ENCODE measurements at regions not wholly inside any gene's neighbourhood (a gene's known extent, or its start where the extent isn't known, plus 50 kb on each side); places are given as distances from the start of the nearest gene placed in this dataset.

DNA sequence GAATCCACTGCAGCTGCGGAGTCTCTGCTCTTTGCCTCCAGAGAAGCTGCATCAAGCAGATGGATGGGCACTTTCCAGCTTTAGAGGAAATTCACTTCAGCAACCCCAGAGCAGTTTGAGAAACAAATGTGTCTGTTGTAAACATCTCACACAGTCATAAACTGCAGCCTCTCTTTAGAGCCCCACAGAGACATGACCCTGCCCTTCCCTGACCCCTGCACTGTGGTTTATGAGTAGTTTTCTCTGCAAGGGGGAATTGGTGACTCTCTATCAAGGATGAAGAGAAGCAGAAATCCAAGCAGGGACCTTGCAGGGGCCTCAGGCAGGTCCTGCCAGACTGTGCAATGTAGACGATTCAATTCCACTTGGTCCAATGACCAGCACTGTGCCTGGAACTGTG is 160.2 kb downstream of the SH2D4B start:
- no peaks in the 10 kb centered on the region for H3K27me3 ChIP-seq (ENCODE audit: insufficient read depth, poor library complexity, severe bottlenecking)
- TF ChIP-seq GABPA (IDR thresholded peaks at IDR 0.05; ENCODE audit: low read depth) (no peak), SPI1 (IDR thresholded peaks at IDR 0.05; ENCODE audit: borderline replicate concordance, low read depth) (no peak), POLR2AphosphoS5 (IDR thresholded peaks at IDR 0.05; ENCODE audit: low read depth) (no peak)
- TF ChIP-seq, protein P1, sequence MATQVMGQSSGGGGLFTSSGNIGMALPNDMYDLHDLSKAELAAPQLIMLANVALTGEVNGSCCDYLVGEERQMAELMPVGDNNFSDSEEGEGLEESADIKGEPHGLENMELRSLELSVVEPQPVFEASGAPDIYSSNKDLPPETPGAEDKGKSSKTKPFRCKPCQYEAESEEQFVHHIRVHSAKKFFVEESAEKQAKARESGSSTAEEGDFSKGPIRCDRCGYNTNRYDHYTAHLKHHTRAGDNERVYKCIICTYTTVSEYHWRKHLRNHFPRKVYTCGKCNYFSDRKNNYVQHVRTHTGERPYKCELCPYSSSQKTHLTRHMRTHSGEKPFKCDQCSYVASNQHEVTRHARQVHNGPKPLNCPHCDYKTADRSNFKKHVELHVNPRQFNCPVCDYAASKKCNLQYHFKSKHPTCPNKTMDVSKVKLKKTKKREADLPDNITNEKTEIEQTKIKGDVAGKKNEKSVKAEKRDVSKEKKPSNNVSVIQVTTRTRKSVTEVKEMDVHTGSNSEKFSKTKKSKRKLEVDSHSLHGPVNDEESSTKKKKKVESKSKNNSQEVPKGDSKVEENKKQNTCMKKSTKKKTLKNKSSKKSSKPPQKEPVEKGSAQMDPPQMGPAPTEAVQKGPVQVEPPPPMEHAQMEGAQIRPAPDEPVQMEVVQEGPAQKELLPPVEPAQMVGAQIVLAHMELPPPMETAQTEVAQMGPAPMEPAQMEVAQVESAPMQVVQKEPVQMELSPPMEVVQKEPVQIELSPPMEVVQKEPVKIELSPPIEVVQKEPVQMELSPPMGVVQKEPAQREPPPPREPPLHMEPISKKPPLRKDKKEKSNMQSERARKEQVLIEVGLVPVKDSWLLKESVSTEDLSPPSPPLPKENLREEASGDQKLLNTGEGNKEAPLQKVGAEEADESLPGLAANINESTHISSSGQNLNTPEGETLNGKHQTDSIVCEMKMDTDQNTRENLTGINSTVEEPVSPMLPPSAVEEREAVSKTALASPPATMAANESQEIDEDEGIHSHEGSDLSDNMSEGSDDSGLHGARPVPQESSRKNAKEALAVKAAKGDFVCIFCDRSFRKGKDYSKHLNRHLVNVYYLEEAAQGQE (IDR thresholded peaks at IDR 0.05; ENCODE audit: insufficient replicate concordance, low read depth): no peak
- TF ChIP-seq, protein P2, sequence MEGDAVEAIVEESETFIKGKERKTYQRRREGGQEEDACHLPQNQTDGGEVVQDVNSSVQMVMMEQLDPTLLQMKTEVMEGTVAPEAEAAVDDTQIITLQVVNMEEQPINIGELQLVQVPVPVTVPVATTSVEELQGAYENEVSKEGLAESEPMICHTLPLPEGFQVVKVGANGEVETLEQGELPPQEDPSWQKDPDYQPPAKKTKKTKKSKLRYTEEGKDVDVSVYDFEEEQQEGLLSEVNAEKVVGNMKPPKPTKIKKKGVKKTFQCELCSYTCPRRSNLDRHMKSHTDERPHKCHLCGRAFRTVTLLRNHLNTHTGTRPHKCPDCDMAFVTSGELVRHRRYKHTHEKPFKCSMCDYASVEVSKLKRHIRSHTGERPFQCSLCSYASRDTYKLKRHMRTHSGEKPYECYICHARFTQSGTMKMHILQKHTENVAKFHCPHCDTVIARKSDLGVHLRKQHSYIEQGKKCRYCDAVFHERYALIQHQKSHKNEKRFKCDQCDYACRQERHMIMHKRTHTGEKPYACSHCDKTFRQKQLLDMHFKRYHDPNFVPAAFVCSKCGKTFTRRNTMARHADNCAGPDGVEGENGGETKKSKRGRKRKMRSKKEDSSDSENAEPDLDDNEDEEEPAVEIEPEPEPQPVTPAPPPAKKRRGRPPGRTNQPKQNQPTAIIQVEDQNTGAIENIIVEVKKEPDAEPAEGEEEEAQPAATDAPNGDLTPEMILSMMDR (IDR thresholded peaks at IDR 0.05; ENCODE audit: insufficient read depth, low read length): no peak
- H3K27ac ChIP-seq (replicated peaks): no peak overlapping the region
- DNase-seq (ENCODE audit: low read depth in 1 of 2, low spot score in 1 of 2): no peak
- H3K4me3 ChIP-seq (replicated peaks; ENCODE audit: insufficient read depth, low read length): no peak overlapping the region

DNA sequence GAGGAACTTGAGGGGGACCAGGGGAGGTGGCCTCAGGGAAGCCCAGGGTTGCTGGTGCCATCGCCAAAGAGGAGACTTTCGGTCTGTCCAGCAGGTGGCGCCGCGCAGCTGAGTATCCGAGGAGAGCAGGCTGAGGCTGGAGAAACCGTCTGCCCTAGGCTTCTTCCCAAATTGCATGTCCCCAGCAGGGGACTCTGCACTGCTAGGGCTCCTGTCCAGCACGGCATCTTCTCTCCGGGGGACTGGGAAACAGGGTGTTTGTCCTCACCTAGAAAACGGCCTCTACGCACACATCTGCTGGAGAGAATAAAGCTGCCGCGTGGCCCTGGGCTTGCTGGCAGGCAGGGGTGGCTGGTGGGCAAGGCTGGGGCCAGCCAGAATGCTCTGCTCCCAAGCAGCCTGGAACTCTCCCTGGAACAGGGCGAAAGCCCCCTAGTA is 161.9 kb downstream of the SH2D4B start:
- peak; percentile 38 to 78 for DNase-seq (ENCODE audit: low read depth in 1 of 2, low spot score in 1 of 2)
- TF ChIP-seq POLR2AphosphoS5 (IDR thresholded peaks at IDR 0.05; ENCODE audit: low read depth) (no peak), SPI1 (IDR thresholded peaks at IDR 0.05; ENCODE audit: borderline replicate concordance, low read depth) (no peak)
- TF ChIP-seq, protein P2 (IDR thresholded peaks at IDR 0.05; ENCODE audit: insufficient read depth, low read length): peak; percentile 66
- no peak overlapping the region for H3K4me3 ChIP-seq (replicated peaks; ENCODE audit: insufficient read depth, low read length)
- H3K27ac ChIP-seq (replicated peaks): no peak overlapping the region
- H3K27me3 ChIP-seq (ENCODE audit: insufficient read depth, poor library complexity, severe bottlenecking): no peaks in the 10 kb centered on the region

DNA sequence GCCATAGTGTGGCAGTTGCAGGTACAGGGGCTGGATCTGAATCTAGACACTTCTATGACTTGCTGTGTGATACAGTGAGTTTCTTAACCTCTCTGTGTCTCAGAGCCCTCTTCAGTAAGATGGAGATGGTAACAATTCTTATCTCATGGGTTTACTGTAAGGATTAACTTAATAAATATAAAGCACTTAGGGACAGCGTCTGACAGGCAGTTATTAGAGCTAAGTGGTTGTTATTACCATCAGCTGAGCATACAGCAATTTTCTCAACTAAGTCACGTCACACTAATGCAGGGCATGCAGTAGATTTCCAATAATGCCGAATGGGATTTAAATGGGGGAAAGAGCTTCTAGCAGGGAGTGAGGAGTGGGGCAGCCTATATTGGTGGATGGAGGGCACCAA is 162.6 kb downstream of the SH2D4B start:
- no peaks in the 10 kb centered on the region for H3K27me3 ChIP-seq (ENCODE audit: insufficient read depth, poor library complexity, severe bottlenecking)
- no peak overlapping the region for H3K4me3 ChIP-seq (replicated peaks; ENCODE audit: insufficient read depth, low read length)
- DNase-seq (ENCODE audit: low read depth in 1 of 2, low spot score in 1 of 2): no peak
- H3K27ac ChIP-seq (replicated peaks): no peak overlapping the region
- TF ChIP-seq GABPA (IDR thresholded peaks at IDR 0.05; ENCODE audit: low read depth): no peak

DNA sequence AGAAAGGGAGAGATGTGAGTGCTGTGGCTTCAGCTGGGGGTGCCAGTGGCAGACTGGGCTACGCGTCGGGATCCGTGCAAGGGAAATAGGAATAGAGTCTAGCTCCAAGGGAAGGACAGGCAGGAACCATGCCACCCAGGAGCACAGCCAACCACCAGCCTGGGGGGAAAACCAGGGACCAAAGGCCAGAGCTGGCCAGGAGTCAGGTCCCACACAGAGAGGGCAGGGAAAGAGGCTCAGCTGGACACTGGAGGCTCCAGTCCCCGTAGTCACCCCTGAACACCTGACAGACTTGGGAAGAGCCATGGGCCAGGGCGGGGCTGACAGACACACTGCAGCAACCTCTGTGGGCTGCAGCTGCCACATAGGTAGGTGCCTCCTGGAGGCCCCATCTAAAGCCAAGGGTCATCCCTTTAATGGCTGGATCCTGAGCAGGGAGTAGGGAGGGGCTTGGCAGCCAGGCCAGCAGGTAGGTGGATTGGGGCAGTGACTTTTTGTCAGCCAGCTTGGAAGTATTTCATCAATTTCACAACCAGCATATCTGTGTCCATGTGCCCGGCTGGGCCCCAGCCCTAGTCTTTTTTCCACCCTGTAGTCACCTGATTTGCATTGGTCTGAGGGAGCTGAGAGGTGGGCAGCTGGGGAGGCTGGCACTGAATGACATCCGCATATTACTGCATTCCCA is 163.2 kb downstream of the SH2D4B start:
- no peak overlapping the region for H3K4me3 ChIP-seq (replicated peaks; ENCODE audit: insufficient read depth, low read length)
- no peak overlapping the region for H3K27ac ChIP-seq (replicated peaks)
- TF ChIP-seq, protein P2 (IDR thresholded peaks at IDR 0.05; ENCODE audit: insufficient read depth, low read length): no peak
- TF ChIP-seq GABPA (IDR thresholded peaks at IDR 0.05; ENCODE audit: low read depth) (no peak), POLR2AphosphoS5 (IDR thresholded peaks at IDR 0.05; ENCODE audit: low read depth) (no peak)
- H3K27me3 ChIP-seq (ENCODE audit: insufficient read depth, poor library complexity, severe bottlenecking): no peaks in the 10 kb centered on the region
- DNase-seq (ENCODE audit: low read depth in 1 of 2, low spot score in 1 of 2): no peak

DNA sequence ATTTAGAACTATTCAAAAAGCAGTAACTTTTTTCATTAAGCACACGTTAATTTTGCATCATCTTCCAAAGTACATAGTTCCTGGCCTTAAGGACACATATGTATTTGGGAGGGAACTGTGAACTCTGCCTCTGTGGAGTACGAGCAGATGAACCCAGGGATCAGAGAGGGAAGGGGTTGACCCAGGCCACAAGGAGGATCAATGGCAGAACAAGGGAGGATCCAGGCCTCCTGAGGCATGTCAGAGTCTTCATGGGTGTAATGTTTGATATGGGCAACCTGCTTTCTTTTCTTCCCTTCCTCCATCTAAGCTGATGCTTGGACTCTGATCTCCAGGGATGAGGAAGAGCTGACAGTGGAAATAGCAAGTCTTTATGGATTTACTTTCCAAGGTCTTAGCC is 164.0 kb downstream of the SH2D4B start:
- H3K4me3 ChIP-seq (replicated peaks; ENCODE audit: insufficient read depth, low read length): no peak overlapping the region
- TF ChIP-seq SPI1 (IDR thresholded peaks at IDR 0.05; ENCODE audit: borderline replicate concordance, low read depth) (no peak), GABPA (IDR thresholded peaks at IDR 0.05; ENCODE audit: low read depth) (no peak), POLR2AphosphoS5 (IDR thresholded peaks at IDR 0.05; ENCODE audit: low read depth) (no peak)
- TF ChIP-seq, protein P2 (IDR thresholded peaks at IDR 0.05; ENCODE audit: insufficient read depth, low read length): no peak
- no peaks in the 10 kb centered on the region for H3K27me3 ChIP-seq (ENCODE audit: insufficient read depth, poor library complexity, severe bottlenecking)
- no peak overlapping the region for H3K27ac ChIP-seq (replicated peaks)
- no peak for DNase-seq (ENCODE audit: low read depth in 1 of 2, low spot score in 1 of 2)

Measured in HL-60 (cell line).